ENCODE measurements at regions not wholly inside any gene's neighbourhood (a gene's known extent, or its start where the extent isn't known, plus 50 kb on each side); places are given as distances from the start of the nearest gene placed in this dataset.
A peak's percentile ranks its signal among the peaks of the same experiment; 100 is the strongest.

DNA sequence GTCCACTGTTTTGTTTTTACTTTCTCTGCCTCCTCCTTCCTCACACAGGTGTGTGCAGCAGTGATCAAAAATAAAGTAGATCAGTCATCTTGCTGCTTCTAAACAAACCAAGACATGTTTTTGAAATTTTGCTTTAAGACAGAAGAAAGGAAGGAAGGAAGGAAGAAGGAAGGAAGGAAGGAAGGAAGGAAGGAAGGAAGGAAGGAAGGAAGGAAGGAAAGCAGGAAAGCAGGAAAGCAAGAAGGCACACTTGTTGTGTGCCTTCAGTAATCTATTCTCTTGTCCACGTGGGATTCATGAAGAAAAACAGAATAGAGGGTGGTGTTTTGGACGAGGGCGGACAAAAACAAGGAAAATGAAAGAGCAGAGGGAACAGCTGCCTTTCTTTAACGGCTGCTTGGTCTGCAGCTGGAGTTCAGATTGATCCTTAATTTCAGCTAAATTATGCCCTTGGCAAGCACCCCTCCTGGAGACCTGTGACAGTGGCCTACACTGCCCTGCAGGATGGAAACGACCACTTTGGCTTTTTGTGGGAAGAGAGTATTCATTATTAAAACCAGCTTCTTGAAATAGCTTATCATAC, 188.5 kb upstream of the IRX3 start:
- intact Hi-C loops (cut with DNase I) = no loop called here
- ATAC-seq (no peak), DNase-seq (no peak)

DNA sequence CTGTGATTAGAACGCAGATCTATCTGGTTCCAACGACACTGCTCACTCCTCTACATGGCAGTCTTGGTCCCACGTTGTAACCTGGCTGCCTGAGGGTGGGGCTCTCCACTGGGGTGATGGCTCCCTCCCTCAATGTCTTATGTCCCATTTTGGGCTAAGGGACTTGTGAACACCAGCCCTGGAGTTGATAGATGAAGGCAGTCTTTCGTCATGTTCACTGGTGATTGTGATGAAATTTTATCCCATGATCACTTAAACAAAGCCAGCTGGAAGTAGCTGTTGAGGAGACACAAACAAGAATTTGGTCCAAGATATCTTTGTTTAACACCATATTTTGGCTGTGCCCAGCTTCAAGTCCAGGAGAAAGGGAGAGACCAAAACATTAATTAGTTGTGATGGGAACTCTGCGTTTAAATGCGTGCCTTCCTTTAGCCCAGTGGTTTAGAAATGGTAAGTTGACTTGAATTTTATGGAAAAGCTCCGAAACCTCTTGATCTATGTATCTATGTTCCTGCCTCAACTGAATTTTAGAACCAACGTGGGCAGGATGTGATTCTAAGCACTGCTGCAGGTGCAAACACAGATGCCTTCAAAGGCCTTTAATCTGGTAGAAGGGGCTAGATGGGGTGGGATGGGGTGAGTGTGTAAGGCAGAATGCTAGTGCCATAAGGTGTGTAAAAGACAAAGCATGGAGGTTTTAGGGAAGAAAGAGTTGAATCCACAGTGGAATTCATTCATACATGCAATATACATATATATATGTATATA, 186.8 kb upstream of the IRX3 start:
- DNase-seq (no peak), ATAC-seq (peak in 1 of 2 donors; percentile 67)
- intact Hi-C loops (cut with DNase I) = no loop called here

DNA sequence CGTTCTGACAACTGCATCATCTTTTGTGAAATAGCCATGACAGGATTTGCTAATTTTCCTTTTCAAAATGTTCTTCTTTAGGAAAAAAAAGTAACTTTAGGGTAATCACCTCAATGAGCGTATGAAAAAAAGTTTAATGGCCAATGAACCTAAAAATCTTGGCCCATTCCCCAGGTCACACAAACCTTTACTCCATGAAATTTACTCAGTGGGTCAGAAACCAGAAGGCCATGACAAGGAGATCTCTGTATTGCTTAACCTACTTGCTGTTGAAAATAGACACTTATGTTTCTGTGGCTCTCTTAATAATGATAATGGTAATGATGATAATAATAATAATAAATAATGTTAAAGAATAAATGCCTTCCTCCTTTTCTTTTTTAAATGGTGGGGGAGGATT, 180.8 kb upstream of the IRX3 start:
- intact Hi-C loops (cut with DNase I) = no loop called here
- ATAC-seq (no peak), DNase-seq (no peak)

DNA sequence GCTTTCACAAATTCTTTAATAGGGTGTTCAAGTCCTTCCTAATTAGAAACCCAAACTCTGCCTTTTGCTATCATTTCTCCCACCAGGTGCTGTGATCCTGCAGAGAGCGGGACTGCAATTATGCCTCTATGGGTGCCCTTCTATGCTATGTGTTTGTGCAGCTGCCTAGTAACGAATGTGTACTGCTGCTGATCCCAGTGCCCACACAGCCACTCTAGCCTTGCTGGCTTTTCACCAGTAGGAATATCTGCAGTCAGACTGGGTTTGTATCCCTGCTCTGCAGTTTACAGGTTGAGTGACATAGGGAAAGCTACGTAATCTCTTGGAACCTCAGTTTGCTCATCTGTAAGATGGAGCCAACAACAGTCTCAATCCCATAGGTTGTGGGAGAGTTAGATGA, 179.6 kb upstream of the IRX3 start:
- no peak for ATAC-seq
- intact Hi-C loops (cut with DNase I) = no loop called here
- no peak for DNase-seq

DNA sequence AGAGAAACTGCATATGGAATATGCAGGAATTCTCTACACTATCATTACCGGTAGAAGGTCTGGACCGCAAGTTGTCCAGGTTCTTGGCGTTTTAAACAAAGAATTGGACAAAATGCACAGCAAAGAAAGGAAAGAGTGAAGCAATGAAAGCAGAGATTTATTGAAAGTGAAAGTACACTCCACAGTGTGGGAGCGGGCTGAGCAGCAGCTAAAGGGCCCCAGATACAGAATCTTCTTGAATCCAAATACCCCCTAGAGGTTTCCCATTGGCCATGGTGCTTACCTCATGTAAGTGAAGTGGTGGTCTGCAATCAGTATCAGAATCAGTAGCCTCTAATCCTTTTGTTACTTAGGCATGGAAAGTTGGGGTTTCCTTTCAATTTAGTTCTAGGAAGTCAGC, 178.5 kb upstream of the IRX3 start:
- intact Hi-C loops (cut with DNase I) = no loop called here
- DNase-seq (no peak), ATAC-seq (no peak)

DNA sequence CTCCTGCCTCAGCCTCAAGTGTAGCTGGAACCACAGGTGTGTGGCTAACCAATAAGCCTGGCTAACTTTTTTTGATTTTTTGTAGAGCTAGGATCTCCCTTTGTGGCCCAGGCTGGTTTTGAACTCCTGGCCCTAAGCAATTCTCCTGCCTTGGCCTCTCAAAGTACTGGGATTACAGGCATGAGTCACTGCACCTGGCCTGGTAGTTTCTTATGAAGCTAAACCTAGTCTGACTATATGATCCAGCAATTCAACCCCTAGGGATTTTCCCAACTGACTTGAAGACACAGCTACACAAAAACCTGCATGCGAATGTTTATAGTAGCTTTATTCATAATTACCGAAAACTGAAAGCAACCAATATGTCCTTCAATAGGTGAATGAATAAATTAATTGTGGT, 176.2 kb upstream of the IRX3 start:
- DNase-seq = no peak
- ATAC-seq = no peak
- intact Hi-C loops (cut with DNase I) = no loop called here

DNA sequence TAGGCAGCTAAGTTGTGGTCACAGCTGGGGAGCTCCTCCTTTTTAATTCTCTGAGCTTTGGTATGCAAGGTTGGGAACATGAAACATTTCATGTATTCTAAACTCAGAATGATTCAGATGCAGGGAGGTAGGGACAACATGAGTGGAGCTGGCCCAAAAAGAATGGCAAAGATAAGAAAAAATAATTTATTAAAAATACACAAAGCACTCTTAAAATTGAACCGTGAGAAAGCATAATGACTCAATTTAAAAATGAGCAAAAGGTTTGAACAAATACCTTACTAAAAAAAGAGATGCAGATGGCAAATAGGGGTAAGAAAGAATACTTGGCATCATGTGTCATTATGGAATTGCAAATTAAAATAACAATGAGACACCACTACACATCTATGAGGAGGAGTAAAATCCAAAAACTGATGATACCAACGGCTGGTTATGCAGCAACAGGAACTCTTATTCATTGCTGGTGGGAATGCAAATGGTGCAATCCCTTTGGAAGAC, 175.6 kb upstream of the IRX3 start:
- ATAC-seq (no peak), DNase-seq (no peak)
- intact Hi-C loops (cut with DNase I) = no loop called here

DNA sequence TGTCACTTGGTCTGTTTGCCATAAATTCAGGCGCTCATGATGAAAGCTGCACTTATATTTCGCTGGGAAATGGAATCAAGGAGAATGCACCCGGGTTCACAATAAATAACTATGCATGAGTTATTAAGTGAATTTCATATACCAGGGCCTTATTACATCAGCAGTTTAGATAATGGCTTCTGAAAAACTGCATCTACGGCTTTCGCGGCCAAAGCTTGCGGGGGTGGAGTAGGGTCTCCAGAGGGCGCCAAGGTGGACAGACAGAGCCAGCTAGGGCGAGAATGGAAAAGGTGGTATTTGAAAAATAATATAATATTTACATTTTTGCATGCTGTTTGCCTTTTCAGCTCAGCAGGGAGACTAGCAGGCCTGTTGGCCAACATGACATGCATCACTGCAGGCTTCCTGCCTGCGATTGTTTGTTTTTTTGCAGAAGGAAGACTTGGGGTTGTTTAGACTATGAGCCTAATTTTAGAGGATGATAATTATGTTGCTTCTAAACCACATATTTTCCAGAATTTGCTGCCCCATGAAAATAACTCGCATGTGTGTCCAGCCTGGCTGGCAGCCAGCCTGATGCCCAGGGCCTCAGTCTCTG, 173.8 kb upstream of the IRX3 start:
- intact Hi-C loops (cut with DNase I) = no loop called here
- DNase-seq = no peak
- ATAC-seq = no peak

DNA sequence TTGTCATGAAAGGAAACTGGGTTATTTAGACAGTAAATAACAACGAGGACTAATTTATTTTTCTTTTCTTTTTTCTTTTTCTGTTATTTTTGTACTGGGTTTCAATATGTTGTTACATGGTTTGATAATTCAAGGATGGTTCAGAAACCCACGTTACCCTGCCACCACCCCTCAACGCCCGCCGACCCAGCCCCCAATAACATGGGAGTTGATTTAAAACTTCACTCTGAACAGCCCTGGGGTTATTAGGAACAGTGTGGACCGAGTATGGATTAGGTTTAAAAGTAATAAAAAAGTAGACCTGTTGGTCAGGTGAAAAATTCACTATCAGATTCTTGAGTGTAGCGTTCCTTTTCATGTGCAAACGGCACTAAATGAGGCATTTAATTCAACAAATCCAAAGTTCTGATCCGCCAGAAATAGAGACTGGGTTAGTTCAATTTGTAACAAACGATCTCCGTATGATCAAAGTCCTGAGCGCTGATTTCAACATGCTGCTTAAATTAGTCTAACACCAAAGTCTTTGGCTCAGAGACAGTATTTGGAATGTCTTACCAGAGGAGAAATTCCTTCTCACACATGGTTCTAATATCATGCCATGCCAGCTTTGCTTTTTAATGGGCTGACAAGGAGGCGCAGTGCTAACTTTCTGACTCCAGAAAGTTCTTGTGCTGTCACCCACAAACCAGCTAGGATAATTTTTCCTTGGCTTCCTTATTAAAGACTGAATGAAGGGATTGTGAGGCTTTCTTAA, 173.1 kb upstream of the IRX3 start:
- no peak for ATAC-seq
- DNase-seq = no peak
- intact Hi-C loops (cut with DNase I) = no loop called here

DNA sequence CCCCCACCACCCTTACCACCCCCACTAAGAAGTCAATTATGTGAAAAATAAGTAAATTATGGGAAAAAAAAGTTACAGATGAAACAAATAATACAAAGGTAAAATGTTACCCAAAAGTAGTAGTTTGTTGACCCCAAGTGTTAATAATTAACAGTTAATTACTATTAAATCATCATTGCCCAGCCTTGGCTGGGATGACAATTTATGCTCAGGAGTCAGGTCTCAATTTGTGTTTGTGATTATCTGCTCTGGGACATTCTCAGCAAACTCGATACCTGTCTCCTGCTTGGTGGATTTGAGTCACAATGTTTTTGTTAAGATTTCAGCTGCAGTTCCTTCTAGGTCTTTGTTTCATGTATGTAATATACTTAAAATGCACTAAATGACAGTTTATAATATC, 172.3 kb upstream of the IRX3 start:
- no peak for DNase-seq
- ATAC-seq = no peak
- intact Hi-C loops (cut with DNase I) = no loop called here

DNA sequence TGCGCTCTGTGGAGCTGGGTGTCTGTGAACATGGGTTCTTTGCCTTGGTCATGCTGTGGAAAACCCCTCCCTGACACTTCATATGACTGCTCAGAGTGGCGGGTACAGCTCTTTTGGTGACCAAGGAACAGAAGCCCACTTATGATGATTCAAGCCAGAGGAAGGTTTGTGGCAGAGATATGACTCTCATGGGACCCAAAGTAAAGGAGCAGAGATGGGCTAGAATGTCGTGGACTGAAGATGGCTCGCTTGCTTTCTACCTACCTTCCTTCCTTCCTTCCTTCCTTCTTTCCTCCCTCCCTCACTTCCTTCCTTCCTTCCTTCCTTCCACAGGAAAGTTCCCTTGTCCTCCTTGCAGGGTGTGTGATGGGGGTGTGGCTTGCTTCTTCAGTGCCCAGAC, 169.7 kb upstream of the IRX3 start:
- intact Hi-C loops (cut with DNase I) = no loop called here
- no peak for ATAC-seq
- DNase-seq = no peak

DNA sequence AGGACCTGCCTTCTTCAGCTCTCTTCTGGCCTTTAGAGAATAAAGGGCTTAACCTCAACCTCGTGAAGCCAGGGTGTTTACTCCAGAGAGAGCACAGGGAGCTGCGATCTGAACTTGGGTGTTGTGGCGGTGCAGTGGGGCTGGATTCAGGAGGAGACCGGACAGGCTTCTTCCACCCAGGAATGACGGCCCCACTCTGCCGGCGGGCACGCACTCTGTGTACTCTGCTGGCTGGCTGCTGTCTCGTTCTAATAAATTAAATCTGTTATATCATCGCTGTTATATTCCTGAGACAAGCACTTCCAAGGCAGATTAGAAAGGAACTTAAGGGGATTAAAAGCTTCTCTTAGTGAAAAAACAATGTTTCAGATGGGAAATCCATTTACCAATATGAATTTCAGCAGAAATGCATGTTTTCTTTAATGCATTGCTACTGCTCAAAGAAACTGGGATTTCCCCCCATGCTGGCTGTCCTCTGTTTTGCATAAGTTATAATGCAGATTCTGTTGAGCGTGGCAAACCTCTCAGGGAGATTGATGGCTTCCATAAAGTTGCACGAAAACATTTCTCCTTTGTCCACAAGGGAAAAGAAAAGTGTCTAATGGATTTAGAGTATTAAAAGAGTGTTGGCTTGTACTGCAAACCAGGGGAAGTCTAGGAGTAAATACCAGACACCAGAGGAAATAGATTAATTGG, 168.6 kb upstream of the IRX3 start:
- DNase-seq = no peak
- ATAC-seq = no peak

DNA sequence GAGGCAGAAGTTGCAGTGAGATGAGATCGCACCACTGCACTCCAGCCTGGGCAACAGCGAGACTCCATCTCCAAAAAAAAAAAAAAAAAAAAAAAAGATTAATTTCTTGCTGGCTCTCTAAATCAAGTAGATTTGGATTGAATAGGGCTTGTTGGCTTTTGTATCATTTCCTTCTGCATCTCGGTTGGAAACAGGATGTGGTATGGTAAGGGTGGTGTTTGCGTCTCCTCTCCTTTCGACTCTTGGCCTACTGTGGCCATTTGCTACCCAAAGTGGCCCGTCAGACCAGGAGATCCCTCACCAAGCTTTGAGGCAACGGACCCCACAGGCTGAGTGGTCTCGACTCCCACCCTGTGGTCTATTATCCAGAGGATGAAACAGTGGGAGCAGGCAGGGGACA, 168.0 kb upstream of the IRX3 start:
- DNase-seq = no peak
- no peak for ATAC-seq
- intact Hi-C loops (cut with DNase I) = no loop called here

More for the DNA sequence above, 168.6 kb upstream of the IRX3 start:
- intact Hi-C loops (cut with DNase I) = no loop called here

DNA sequence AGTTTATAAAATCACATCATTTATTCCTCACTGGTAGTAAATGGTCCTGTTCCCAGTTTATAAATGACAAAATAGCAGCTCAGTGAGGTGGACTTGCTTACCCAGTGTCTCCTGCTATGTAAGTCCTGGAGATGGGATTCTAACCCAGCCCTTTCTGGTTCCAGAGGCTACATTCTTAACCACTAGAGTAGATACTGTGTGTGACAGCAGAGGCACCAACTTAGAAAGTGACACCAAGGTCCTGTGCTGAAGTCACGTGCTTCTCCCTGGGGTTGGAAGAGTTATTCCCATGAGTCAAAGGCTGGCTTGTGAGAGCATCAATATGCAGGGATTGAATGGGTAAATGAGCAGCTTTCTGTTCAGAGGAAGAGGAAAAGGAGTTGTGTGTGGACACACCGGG, 167.3 kb upstream of the IRX3 start:
- intact Hi-C loops (cut with DNase I) = no loop called here
- DNase-seq (no peak), ATAC-seq (no peak)

DNA sequence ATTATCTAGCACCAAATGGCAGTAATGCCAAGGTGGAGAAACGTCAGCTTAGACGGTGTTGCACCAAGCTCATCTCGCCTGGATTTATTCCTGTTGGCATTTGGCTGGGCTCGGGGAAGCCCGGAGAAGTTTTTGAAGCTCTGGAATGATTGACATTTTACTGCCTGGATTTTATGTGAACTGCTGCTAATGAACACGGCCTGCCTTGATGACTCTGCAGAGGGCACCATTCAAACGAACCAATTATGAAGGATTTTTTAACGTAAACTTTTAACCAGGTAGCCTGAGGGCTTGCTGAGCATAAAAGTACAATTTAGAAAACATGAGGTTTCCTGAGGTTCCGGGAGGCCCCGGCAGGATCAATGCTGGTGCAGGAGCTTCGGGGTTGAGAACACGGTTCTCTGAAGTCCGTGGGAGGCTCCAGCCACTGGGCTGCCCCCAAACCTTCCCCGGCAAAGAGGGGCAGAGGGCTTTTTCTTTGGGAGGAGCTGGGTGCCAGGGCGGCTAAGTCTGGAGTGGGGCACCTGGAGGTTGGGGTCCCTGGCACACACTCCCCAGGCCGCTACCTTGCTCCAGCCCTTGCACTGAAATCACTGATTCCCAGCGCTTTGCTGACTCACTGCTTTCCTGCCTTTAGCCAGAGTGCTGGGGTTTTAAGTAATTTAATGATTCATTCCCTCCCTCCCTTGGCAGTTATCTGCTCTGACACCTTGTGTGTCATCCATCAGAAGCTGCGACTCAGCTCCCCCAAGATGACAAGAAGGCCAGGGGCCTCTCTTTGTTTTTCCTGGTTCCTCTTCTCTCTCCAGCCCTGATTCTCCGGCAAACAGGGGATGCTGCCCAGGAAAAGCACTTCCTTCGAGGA, 161.2 kb upstream of the IRX3 start:
- DNase-seq (no peak), ATAC-seq (peak in 1 of 2 donors; percentile 81)
- intact Hi-C loops (cut with DNase I) = no loop called here

DNA sequence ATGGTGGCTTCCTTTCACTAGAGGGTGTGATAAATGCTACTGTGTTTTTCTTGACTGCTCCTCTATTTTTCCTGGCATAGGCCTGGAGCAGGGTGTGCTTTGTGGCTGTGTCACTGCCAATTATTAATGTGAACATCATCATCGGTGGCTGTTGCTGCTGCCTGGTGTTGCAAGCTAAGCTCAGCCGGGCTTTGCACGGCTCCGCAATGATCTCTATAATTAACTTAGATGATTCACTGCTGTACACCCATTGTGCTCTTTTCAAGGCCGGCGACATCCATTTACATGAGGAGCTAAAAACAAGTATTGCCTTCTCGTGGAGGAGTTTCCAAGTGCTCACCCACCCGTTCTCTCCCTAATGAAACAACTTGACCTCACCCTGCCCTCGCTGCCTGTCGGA, 160.1 kb upstream of the IRX3 start:
- intact Hi-C loops (cut with DNase I) = no loop called here
- ATAC-seq (peak; percentile 93 to 97), DNase-seq (peak; percentile 84)

DNA sequence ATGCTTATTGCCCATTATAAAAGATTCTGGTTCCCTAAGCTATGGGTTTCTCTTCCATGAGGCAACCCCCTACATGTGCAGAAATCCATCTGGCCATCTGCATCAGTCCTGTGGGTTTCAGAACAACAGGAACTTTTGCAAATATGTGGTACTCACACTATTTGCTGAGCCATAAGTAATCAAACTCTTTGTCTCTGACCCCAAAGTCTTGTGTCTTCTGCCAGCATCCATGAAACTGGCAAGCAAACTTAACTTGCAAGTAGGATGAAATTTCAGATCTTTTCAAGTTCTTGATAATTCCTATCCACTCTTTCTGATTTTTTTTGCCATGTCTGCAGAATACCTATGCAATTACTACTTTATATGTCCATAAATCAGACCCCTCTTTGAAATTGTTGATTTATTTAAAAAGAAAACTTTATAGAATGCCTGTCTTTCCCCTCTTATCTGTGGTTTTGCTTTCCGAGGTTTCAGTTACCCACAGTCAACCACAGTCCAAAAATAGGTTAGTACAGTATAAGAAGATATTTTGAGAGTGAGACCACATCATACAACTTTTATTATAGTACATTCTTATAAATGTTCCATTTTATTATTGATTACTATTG, 158.4 kb upstream of the IRX3 start:
- DNase-seq = no peak
- intact Hi-C loops (cut with DNase I) = no loop called here

DNA sequence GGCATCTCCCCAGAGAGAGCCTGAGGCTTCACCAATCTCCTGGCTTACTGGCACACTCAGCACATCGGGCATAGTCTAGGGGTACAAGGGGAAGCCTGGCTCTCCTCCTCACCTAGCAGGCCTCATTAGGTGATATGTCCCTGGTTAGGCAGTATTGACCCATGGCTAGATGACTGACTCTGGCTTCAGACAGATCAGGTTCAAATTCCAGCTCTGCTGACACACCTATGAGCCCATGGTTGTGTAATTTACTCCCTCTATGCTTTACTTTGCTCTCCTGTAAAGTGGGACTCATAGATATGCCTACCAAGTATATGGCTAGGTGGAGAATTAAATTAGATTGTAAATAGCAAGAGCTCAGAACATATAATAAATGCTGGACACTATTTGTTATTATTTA, 157.3 kb upstream of the IRX3 start:
- ATAC-seq (no peak), DNase-seq (no peak)

More for the DNA sequence above, 158.4 kb upstream of the IRX3 start:
- ATAC-seq = no peak

More for the DNA sequence above, 157.3 kb upstream of the IRX3 start:
- intact Hi-C loops (cut with DNase I) = no loop called here
